Loucy (cell line): ENCODE measurements at regions not wholly inside any gene's neighbourhood (a gene's known extent, or its start where the extent isn't known, plus 50 kb on each side); places are given as distances from the start of the nearest gene placed in this dataset.

Experiments used
- H2AFZ ChIP-seq: fragments of 200-600 bp; sonication (generic); 2 replicates; pipeline ENCODE4 v1.6.0; 2016; ENCODE audit warnings: antibody characterized with exemption, mild to moderate bottlenecking, low read length, moderate library complexity
- H3F3A ChIP-seq: fragments of 200-600 bp; 2 replicates; pipeline ENCODE4 v1.6.0; 2016; ENCODE audit warnings: antibody characterized with exemption, low read depth, mild to moderate bottlenecking
- H3K27me3 ChIP-seq: fragments of 200-600 bp; sonication (generic); 2 replicates; pipeline ENCODE4 v1.6.1; 2014; ENCODE audit warnings: low read length, mild to moderate bottlenecking; ENCODE audit not compliant: insufficient read depth, poor library complexity, severe bottlenecking
- H3K36me3 ChIP-seq: fragments of 200-600 bp; sonication (generic); 2 replicates; pipeline ENCODE4 v1.6.1; 2016; ENCODE audit warnings: low read length; ENCODE audit not compliant: insufficient read depth
- H3K4me1 ChIP-seq: fragments of 200-600 bp; sonication (generic); 2 replicates; pipeline ENCODE4 v1.5.1; 2014; ENCODE audit warnings: low read length, mild to moderate bottlenecking; ENCODE audit not compliant: insufficient read depth, poor library complexity, severe bottlenecking
- H3K4me2 ChIP-seq: fragments of 200-600 bp; sonication (generic); 2 replicates; pipeline ENCODE4 v1.6.0; 2014; ENCODE audit warnings: antibody characterized with exemption, low read length, low read depth, mild to moderate bottlenecking; ENCODE audit not compliant: poor library complexity, severe bottlenecking
- H3K4me3 ChIP-seq: fragments of 200-600 bp; sonication (generic); 2 replicates; pipeline ENCODE4 v1.5.1; 2014; ENCODE audit warnings: low read length, mild to moderate bottlenecking, mixed read lengths; ENCODE audit not compliant: poor library complexity, severe bottlenecking
- H3K79me2 ChIP-seq: fragments of 200-600 bp; sonication (generic); 2 replicates; pipeline ENCODE4 v1.6.1; 2014; ENCODE audit warnings: low read length; ENCODE audit not compliant: insufficient read depth
- H3K9ac ChIP-seq: fragments of 200-600 bp; sonication (generic); 2 replicates; pipeline ENCODE4 v1.6.0; 2014; ENCODE audit warnings: mild to moderate bottlenecking, low read depth, low read length, moderate library complexity; ENCODE audit not compliant: poor library complexity, severe bottlenecking
- H3K9me2 ChIP-seq: fragments of 200-600 bp; sonication (generic); replicated peaks from 2 replicates; pipeline ENCODE4 v1.6.1; 2016; ENCODE audit warnings: low read depth, low read length, mixed read lengths
- H3K9me3 ChIP-seq: fragments of 200-600 bp; sonication (generic); 2 replicates; pipeline ENCODE4 v1.6.1; 2014; ENCODE audit warnings: mild to moderate bottlenecking, antibody characterized with exemption, low read length, low read depth; ENCODE audit not compliant: insufficient read depth
- H4K20me1 ChIP-seq: fragments of 200-600 bp; sonication (generic); 2 replicates; pipeline ENCODE4 v1.6.0; 2014; ENCODE audit warnings: antibody characterized with exemption, low read length, mild to moderate bottlenecking; ENCODE audit not compliant: insufficient read depth, poor library complexity, severe bottlenecking
- EZH2phosphoT487 ChIP-seq: fragments of 200-600 bp; IDR thresholded peaks from 2 replicates; pipeline ENCODE4 v1.6.1; 2018; ENCODE audit warnings: antibody characterized with exemption, mild to moderate bottlenecking, moderate library complexity, borderline replicate concordance
- TF ChIP-seq, protein P1 (sequence below): fragments of 200-600 bp; sonication (generic); conservative IDR thresholded peaks from 2 replicates; pipeline ENCODE4 v1.5.1; 2014; ENCODE audit warnings: mild to moderate bottlenecking, antibody characterized with exemption, low read length

DNA sequence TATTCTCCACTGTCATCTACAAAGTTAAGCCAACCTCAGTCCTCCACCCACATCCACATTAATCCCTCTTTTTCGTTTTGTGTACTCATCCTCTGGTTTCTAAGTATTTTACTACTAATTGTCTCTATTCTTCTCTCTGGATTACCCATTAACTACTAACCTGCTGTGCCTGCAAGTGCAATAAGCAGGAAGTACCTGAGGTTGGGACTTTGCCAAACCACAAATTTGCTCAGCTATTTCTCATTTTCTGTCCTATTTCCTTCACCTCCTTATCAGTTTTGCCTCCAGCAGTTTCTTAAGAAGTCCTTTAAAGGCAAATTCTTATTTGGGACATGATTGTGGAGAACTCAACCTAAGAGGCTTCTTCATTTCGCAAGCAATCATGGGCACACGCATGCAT is 1708.9 kb downstream of the SLITRK5 start:
- Histone ChIP-seq H3K4me2 (no peak overlapping the region), H3K9me2 (no peaks in the 10 kb centered on the region), H3K27me3 (no peaks in the 10 kb centered on the region), H3K36me3 (no peaks in the 10 kb centered on the region), H3F3A (no peaks in the 10 kb centered on the region), H3K9ac (no peak overlapping the region), H3K79me2 (no peaks in the 10 kb centered on the region), H2AFZ (no peak overlapping the region), H3K9me3 (no peaks in the 10 kb centered on the region), H3K4me1 (no peaks in the 10 kb centered on the region), H3K4me3 (no peak overlapping the region), H4K20me1 (no peaks in the 10 kb centered on the region)
- TF ChIP-seq EZH2phosphoT487: no peak
- TF ChIP-seq, protein P1, sequence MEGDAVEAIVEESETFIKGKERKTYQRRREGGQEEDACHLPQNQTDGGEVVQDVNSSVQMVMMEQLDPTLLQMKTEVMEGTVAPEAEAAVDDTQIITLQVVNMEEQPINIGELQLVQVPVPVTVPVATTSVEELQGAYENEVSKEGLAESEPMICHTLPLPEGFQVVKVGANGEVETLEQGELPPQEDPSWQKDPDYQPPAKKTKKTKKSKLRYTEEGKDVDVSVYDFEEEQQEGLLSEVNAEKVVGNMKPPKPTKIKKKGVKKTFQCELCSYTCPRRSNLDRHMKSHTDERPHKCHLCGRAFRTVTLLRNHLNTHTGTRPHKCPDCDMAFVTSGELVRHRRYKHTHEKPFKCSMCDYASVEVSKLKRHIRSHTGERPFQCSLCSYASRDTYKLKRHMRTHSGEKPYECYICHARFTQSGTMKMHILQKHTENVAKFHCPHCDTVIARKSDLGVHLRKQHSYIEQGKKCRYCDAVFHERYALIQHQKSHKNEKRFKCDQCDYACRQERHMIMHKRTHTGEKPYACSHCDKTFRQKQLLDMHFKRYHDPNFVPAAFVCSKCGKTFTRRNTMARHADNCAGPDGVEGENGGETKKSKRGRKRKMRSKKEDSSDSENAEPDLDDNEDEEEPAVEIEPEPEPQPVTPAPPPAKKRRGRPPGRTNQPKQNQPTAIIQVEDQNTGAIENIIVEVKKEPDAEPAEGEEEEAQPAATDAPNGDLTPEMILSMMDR: no peak

DNA sequence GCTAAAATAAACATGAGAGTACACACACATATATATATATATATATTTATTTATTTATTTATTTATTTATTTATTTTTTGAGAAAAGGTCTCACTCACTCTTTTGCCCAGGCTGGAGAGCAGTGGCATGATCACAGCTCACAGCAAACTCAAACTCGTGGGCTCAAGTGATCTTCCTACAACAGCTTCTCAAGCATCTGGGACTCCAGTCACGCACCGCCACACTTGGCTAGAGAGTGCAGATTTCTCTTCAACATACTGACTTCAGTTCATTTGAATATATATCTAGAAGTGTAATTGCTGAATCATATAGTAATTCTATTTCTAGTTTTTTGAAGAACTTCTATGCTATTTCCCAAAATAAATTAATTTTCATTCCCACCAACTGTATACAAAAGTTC is 1711.8 kb downstream of the SLITRK5 start:
- no peaks in the 10 kb centered on the region for H3K9me2 ChIP-seq
- no peak overlapping the region for H2AFZ ChIP-seq
- no peaks in the 10 kb centered on the region for H3K4me1 ChIP-seq
- no peaks in the 10 kb centered on the region for H3K9me3 ChIP-seq
- no peaks in the 10 kb centered on the region for H3K27me3 ChIP-seq
- H3K4me3 ChIP-seq: no peak overlapping the region
- H3K9ac ChIP-seq: no peak overlapping the region
- H3K4me2 ChIP-seq: no peak overlapping the region
- TF ChIP-seq EZH2phosphoT487: no peak
- TF ChIP-seq, protein P1: no peak
- no peaks in the 10 kb centered on the region for H3K79me2 ChIP-seq
- H3K36me3 ChIP-seq: no peaks in the 10 kb centered on the region
- no peaks in the 10 kb centered on the region for H4K20me1 ChIP-seq
- no peaks in the 10 kb centered on the region for H3F3A ChIP-seq

DNA sequence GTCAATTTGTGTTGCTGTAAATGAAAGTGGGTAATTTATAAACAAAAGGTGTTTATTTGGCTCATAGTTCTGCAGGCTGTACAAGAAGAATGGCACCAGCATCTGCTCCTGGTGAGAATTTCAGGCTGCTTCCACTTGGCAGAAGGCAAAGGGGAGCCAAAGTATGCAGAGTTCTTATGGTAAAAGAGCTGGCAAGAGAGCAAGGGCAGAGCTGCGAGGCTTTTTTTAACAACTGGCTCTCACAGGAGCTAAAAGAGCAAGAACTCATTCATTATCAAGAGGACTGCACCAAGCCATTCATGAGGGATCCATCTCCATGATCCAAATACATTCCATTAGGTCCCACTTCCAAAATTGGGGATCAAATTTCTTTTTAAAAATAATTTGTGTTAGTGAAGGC is 1712.7 kb downstream of the SLITRK5 start:
- no peaks in the 10 kb centered on the region for H3K9me2 ChIP-seq
- no peaks in the 10 kb centered on the region for H3F3A ChIP-seq
- H2AFZ ChIP-seq: no peak overlapping the region
- H3K9me3 ChIP-seq: no peaks in the 10 kb centered on the region
- H3K4me1 ChIP-seq: no peaks in the 10 kb centered on the region
- H3K4me3 ChIP-seq: no peak overlapping the region
- no peak overlapping the region for H3K4me2 ChIP-seq
- TF ChIP-seq, protein P1: no peak
- no peak for TF ChIP-seq EZH2phosphoT487
- H3K9ac ChIP-seq: no peak overlapping the region
- no peaks in the 10 kb centered on the region for H3K79me2 ChIP-seq
- no peaks in the 10 kb centered on the region for H4K20me1 ChIP-seq
- no peaks in the 10 kb centered on the region for H3K36me3 ChIP-seq
- no peaks in the 10 kb centered on the region for H3K27me3 ChIP-seq
